Glomerular endothelial cell (primary cell): ENCODE measurements at regions not wholly inside any gene's neighbourhood (a gene's known extent, or its start where the extent isn't known, plus 50 kb on each side); places are given as distances from the start of the nearest gene placed in this dataset.
"Not testable (repeated sequence)": the region's sequence is repeated elsewhere in the genome, so short reads cannot be mapped to it uniquely, and the experiment has no call there.

Source experiments
- DNase-seq: peaks from one replicate; pipeline ENCODE4 v3.0.0-alpha.2; 2011; ENCODE audit warnings: low read depth, low spot score; ENCODE audit errors: extremely low read depth

DNA sequence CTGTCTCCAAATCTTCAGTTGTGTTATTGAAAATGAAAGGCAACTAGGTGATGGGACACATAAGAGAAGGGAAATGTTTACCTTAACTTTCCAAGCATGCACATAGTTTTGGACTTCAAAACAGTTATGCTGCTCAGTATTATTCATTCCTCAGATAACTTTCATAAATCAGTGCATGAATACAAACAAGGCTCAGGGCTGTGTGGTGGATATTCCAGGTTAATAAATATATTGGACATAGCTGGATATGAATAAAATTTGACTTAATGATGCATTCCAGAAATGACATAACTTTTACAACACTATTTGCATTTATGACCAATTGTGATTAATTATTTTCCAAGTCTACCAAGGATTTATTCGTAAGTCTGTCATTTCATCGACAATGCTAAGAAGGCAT, 301.2 kb upstream of the ZNF804A start:
- DNase-seq = no peak

DNA sequence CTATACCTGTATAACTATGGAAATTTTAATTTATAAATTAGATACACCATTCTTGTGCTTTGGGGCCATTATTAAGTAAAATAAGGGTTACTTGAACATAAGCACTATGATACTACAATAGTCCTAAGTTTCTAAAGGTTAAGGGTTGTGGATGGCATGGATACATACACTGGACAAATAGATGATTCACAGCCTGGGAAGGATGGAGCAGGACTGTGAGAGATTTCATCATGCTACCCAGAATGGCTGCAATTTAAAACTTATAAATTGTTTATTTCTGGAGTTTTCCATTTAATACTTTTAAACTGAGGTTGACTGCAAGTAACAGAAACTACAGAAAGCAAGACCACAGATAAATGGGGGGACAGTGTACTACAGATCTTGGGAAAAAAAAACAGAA, 295.8 kb upstream of the ZNF804A start:
- no peak for DNase-seq

DNA sequence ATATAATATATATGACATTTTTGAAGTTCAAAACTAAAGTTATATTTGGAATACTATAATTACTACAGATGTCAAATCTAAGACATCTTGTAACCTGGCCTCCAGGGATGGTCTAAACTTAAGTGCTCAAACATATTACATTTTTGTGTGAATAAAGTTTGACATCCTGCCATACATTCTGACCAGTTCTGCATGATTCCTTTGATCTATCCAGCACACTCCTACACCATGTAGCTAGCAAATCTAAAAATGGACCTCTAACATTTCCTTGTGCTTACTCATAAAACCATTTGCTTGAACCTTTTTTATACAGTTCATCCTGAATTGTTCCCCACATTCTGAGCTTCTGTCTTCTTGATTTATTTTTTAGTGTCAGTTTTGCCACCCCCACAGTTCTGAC, 294.3 kb upstream of the ZNF804A start:
- DNase-seq = no peak

DNA sequence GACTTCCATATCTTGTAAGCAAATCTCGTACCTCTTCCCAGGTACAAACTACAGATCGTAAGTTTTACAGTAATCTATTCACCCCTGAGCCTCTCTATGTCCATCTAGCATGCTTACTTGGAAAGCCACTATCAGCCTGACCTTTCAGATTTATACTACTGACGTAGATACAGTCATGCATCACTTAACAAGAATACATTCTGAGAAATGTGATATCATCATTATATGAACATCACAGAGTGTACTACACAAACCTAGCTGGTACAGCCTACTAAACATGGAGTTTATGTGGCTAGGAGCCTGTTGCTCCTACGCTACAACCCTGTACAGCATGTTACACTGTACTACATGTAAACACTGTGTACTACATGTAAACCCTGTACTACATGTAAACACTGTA, 293.2 kb upstream of the ZNF804A start:
- DNase-seq = no peak

DNA sequence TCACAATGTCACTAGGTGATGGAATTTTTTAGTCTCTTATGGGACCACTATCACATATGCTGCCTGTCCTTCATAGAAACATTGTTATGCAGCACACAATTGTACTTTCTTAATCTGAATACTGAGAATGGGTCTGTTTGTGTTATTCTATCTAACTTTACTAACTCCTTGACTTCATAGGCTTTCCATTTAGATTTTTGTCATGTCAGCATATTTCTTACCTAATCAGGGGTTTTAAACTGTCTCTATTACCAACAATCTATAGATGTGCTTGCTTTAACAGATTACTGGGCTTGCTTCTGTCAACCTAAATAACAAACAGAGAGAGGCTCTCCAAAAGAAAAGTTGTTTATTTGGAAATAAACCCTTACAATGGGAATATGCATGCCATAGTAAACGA, 289.6 kb upstream of the ZNF804A start:
- DNase-seq = no peak

DNA sequence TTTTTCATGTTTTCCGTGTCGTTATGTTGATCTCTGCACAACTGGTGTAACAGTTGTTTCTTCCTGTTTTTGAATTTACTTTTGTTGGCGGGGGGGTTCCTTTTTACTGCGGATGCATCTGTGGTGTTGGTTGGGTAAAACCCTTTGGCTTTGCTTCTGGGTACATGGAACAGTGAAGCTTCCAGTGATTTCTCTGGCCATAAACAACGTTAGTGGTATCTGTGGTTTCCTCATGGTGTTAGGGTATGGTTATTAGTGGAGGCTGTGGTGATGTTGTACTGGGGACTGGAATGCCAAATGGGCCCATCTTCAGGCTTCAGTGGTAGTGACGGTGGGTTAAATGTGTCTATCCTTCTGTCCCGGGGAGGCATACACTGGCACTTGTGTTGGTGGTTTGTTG, 285.4 kb upstream of the ZNF804A start:
- DNase-seq = no peak

DNA sequence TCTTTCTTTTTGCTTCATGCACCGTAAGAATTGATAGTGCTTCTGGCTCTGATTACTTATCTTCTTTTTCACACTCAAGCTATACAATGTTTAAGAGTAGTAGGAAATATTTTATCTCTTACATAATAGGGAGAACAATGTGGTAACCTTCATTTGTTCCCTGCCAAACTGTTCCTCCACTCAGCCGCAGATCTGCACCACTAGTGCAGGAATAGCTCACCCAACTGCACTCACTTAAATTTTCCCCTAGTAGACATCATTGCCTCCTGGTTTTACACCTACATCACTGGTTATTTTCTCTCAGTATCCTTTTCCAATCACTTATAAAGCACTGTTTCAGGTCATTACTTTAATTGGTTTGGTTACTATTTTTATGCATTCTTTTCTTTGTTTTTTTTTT, 283.5 kb upstream of the ZNF804A start:
- no peak for DNase-seq

DNA sequence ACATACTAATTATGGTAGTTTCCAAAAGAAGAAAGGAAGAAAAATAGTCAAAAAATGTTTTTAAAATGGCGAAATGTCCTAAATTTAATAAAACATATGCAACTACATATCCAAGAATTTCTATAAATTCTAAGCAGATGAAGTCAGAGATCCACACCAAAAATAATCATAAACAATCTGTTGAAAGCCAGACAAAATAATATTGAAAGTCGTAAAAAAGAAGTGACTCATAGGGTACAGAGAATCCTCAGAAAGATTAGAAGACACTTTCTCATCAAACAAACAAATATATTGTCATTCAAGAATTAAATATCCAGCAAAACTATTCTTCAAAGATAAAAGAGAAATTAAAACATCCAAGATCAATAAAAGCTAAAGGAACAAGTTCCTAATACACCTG, 281.4 kb upstream of the ZNF804A start:
- DNase-seq = no peak

DNA sequence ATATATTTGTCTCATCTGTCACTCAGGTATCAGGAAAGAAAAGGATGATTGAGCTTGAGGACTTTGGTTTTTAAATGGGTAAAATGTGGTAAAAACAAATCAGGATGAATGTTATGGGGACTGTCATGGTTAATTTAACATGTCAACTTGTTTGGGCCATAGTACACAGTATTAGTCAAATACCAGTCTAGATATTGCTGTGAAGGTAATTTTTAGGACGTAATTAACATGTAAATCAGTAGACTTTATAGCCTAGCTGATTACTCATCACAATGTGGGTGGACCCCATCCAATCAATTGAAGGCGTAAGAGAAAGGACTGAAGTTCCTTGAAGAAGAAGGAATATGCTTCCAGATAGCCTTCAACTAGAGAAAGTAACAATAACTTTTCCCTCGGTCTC, 275.7 kb upstream of the ZNF804A start:
- DNase-seq = no peak

DNA sequence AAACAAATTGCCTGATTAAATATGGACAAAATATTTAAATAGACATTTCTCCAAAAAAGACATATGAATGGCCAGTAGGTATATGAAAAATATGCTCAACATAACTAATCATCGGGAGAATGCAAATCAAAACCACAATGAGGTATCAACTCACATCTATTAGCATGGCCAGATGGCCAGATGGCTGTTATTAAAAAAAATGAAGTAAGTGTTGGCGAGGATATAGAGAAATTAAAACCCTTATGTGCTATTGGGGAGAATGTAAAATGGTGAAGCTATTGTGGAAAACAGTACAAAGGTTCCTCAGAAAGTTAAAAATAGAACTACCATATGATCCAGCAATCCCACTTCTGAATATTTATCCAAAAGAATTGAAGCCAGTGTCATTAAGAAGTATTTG, 272.3 kb upstream of the ZNF804A start:
- no peak for DNase-seq

DNA sequence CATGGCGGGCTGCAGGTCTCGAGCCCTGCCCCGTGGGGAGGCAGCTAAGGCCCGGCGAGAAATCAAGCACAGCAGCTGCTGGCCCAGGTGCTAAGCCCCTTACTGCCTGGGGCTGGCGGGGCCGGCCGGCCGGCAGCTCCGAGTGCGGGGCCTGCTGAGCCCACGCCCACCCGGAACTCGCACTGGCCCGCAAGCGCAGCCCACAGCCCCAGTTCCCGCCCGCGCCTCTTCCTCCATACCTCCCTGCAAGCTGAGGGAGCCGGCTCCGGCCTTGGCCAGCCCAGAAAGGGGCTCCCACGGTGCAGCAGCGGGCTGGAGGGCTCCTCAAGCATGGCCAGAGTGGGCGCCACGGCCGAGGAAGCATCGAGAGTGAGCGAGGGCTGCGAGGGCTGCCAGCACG, 270.5 kb upstream of the ZNF804A start:
- DNase-seq = not testable (repeated sequence)

DNA sequence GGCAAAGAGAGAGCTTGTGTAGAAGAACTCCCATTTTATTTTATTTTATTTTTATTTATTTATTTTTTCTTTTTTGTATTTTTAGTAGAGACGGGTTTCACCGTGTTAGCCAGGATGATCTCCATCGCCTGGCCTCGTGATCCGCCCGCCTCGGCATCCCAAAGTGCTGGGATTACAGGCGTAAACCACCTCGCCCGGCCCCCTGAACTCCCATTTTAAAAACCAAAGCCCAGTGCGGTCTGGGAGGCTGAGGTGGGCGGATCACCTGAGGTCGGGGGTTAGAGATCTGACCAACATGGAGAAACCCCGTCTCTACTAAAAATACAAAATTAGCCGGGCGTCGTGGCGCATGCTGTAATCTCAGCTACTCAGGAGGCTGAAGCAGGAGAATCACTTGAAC, 267.8 kb upstream of the ZNF804A start:
- not testable (repeated sequence) for DNase-seq

DNA sequence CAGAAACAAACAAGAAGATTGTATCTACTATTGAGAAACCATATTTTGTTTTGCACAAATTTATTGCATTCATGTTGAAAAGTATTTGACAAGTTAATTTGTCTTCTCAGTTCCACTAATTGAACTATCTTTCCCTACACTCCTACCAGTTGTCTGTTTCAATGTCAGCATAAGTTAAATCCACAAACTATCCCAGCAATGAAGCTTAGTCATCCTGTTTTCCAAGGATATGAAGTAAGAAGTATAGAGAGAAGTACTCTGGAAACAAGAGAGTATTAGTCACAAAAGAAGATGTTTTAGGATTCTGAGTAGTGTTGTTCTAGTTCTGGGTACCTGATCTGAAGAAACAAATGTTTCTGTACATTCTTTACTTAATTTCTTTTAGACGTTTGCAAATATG, 261.6 kb upstream of the ZNF804A start:
- no peak for DNase-seq

DNA sequence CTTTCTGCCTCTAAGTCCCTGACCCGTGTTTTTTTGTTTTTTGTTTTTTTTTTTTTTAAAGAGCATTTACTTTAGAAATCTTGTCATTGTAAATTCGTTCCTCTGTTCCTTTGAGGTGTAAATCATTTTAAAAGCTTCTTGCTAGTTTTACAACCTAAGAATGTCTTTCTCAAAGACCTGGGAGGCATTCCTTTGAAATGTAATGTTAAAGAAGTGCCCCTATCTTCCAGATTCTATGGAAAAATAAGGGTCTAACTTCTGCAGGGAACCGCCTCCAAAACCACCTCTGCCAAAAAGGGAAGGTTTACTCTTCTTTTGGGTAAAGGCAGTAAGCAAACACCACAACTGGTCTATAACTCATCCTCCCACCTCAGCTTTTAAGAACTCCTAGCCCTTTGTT, 259.6 kb upstream of the ZNF804A start:
- DNase-seq = no peak

DNA sequence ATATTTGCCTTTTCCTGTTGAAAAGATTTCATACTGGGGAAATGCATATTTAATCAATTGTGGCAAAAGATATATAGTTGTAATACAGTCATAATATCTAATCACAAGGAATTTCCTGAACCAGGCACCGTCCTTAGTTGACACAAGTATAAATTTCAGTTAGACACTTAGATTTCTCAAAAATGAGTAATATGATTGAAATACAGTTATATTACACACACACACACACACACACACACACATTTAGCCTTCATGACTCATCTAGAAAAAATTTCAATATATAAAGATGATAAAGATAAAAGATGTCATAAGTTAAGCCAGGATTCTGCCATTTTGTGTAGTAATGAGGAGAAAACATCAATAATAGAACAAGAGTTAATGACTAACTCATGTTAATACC, 258.4 kb upstream of the ZNF804A start:
- DNase-seq = no peak

DNA sequence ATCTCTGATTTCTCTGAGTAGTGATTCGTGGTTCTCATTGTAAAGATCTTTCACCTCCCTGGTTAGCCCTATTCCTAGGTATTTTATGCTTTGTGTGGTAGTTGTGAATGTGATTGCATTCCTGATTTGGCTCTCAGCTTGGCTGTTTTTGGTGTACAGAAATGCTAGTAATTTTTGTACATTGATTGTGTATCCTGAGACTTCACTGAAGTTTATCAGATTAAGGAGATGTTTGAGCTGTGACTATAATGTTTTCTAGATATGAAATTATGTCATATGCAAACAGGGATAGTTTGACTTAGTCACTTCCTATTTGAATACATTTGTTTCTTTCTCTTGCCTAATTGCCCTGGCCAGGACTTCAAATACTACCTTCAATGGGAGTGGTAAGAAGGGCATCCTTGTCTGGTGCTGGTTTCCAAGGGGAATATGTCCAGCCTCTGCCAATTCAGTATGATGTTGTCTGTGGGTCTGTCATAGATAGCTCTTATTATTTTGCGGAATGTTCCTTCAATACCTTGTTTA, 251.9 kb upstream of the ZNF804A start:
- DNase-seq = no peak

DNA sequence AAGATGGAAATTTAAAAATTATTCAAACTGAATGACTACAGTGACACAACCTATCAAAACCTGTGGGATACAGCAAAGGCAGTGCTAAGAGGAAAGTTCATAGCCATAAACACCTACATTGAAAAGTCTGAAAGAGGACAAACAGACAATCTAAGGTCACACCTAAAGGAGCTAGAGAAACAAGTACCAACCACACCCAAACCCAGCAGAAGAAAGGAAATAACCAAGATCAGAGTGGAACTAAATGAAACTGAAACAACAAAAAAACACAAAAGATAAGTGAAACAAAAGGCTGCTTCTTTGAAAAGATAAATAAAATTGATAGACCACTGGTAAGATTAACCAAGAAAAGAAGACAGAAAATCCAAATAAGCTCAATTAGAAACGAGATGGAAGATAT, 247.2 kb upstream of the ZNF804A start:
- no peak for DNase-seq

DNA sequence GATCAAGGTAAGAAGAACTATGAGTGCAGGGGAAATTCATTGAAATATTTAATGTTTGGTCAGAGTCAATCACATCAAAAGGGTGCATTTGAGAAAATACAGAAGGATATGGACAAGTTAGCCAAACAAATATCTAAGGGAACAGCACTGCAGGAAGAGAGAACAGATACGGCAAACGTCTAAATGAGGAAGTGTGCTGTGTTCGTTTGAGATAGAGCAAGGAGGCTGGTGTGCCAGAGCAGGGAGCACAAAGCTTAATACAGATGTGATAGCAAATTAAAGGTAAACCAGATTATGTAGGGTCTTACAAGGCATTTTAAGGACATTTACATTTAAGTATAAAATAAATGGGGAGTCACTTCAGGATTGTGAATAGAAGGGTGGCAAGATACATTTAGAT, 241.3 kb upstream of the ZNF804A start:
- DNase-seq = no peak

DNA sequence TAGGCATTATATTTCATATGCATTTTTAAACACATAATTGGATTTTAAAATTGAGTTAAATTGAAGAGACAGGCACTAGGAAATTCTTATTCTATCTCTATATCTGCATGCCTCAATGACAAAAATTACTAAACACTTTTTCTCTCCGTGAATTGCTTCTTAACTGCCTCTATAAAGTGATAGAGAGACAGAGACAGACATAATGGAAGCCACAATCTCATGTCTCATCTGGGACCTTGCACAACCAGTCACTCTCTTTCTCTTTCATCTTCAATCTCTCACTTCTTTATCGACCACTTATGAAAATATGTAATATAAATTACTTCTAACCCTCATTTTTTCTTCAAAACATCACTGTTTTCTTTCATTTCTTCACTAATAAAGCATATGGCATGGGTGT, 238.9 kb upstream of the ZNF804A start:
- no peak for DNase-seq

DNA sequence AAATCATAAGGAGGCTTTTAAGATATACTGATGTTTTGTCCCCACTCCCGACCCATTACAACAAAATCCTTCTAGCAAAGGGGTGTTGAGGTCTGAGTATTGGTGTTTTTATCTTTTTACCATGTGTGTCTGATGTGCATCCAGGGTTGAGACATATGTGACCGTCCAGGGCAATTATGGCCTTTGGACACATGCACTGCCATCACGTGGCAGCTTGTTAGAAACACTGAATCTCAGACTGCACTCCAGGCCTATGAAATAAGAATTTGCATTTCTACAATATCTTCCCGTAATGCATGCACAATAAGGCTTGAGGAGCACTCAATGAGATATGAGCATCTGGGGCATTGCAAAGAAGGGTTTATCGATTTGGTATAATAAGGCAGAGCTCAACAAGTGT, 235.1 kb upstream of the ZNF804A start:
- DNase-seq = no peak

DNA sequence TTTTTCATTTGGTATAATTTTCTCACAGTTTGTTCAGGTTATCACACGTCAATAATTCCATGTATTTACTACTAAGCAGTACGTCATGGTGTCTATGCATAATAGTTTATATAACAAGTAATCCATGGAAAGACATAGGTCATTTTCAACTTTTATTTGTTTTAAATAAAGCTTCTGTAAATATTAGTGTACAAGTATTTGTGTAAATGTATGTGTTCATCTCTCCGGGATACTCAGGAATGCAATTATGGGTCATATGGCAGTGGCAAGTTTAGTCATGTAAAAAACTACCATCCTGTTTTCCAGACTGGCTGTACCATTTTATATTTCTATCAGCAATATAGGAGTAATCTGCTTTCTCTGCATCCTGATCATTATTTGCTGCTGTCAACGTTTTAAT, 231.1 kb upstream of the ZNF804A start:
- DNase-seq = no peak

DNA sequence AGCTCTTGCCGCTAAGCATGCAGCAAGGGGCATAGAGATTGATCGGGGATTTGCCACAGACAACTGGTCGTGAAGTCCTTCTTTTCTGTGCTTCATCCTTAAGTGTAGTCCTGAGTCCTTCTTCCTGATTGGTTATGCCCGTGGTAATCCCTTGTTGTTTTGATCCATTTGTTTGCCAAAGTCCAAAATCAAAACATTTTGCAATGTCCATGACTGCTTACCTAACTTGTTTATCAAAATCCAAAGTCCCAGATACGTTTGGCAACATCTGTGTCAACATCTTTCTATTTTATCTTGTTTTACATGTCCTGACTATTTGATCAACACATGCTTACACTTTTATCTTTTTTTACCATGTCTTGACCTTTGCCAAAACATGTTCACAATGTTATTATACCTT, 229.0 kb upstream of the ZNF804A start:
- DNase-seq = no peak

DNA sequence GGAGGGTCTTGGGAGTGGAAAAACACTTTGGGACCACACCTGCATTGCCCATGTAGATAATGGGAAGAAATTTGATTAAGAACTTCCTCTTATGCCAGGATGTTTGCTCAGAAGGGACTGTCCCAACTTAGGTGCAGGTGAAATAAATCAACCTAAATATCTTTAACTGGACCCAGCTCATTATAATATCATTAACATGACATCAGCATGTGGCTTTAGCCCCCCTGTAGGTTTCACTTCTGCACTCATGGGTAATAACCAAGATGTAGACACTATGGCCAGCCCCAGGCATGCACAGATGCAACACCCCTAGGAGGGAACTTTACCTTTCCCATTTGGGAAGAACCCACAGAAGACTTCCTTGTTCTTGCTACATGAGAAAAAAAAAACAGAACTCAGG, 227.4 kb upstream of the ZNF804A start:
- DNase-seq = no peak

DNA sequence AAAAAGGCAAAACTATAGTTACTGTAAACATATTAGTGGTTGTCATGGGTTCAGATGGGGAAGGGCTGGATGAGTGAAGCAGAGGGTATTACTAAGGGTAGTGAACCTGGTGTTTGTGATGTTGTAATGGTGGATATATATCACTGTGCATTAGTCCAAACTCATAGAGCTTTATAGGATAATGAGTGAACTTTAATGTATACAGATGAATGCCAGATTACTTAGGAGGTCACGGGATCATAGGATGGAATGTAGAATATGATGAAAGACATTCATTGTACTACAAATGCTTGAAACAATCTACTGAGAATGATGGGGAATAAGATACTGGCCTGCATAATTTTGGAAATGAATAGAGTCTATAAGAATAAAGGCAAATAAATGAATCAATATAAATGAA, 226.7 kb upstream of the ZNF804A start:
- no peak for DNase-seq
